Endothelial cell of hepatic sinusoid (primary cell): ENCODE measurements at regions not wholly inside any gene's neighbourhood (a gene's known extent, or its start where the extent isn't known, plus 50 kb on each side); places are given as distances from the start of the nearest gene placed in this dataset.
"Not testable (repeated sequence)": the region's sequence is repeated elsewhere in the genome, so short reads cannot be mapped to it uniquely, and the experiment has no call there.

Experiments
- in situ Hi-C: cut with HindIII; loops from 2 replicates; pipeline ENCODE4 v1.10.0; 2017; ENCODE audit warnings: low sequenced_read_pairs

GRCh38 chr12:13570005-13570694 lies 373.6 kb downstream of the EMP1 start:
- in situ Hi-C loops, result no loop called here

GRCh38 chr12:13566292-13566691 lies 369.8 kb downstream of the EMP1 start:
- in situ Hi-C loops, result no loop called here

- in situ Hi-C loops, result no loop called here
Measured at GRCh38 chr12:13564266-13564810, 367.8 kb downstream of the EMP1 start.

- in situ Hi-C loops, result no loop called here
Measured at GRCh38 chr12:13563743-13564125, 367.2 kb downstream of the EMP1 start.

- in situ Hi-C loops, result no loop called here
Measured at GRCh38 chr12:13562915-13563742, 366.6 kb downstream of the EMP1 start.

GRCh38 chr12:13561923-13562322 lies 365.4 kb downstream of the EMP1 start:
- in situ Hi-C loops, result no loop called here

- in situ Hi-C loops, result no loop called here
Measured at GRCh38 chr12:13559318-13559978, 362.9 kb downstream of the EMP1 start.

- in situ Hi-C loops, result no loop called here
Measured at GRCh38 chr12:13552830-13553229, 356.3 kb downstream of the EMP1 start.

GRCh38 chr12:13547283-13547682 lies 350.8 kb downstream of the EMP1 start:
- in situ Hi-C loops, result no loop called here

- in situ Hi-C loops, result no loop called here
Measured at GRCh38 chr12:13546231-13546630, 349.7 kb downstream of the EMP1 start.

GRCh38 chr12:13539051-13539450 lies 342.5 kb downstream of the EMP1 start:
- in situ Hi-C loops, result no loop called here

GRCh38 chr12:13538136-13538535 lies 341.6 kb downstream of the EMP1 start:
- in situ Hi-C loops, result no loop called here

- in situ Hi-C loops, result no loop called here
Measured at GRCh38 chr12:13537623-13538022, 341.1 kb downstream of the EMP1 start.

- in situ Hi-C loops, result no loop called here
Measured at GRCh38 chr12:13536219-13536910, 339.8 kb downstream of the EMP1 start.

- in situ Hi-C loops, result no loop called here
Measured at GRCh38 chr12:13534645-13535398, 338.3 kb downstream of the EMP1 start.

GRCh38 chr12:13534242-13534641 lies 337.7 kb downstream of the EMP1 start:
- in situ Hi-C loops, result no loop called here

GRCh38 chr12:13530966-13531365 lies 334.4 kb downstream of the EMP1 start:
- in situ Hi-C loops, result no loop called here

- in situ Hi-C loops, result not testable (repeated sequence)
Measured at GRCh38 chr12:13526185-13526921, 329.8 kb downstream of the EMP1 start.

- in situ Hi-C loops, result no loop called here
Measured at GRCh38 chr12:13523536-13524307, 327.2 kb downstream of the EMP1 start.
